Stimulated activated CD4-positive, alpha-beta T cell treated with anti-CD3 and anti-CD28 coated beads, Interleukin-4, amount 100 ng/mL, for 4 hours (primary cell): ENCODE measurements at regions not wholly inside any gene's neighbourhood (a gene's known extent, or its start where the extent isn't known, plus 50 kb on each side); places are given as distances from the start of the nearest gene placed in this dataset.
"Not testable (repeated sequence)": the region's sequence is repeated elsewhere in the genome, so short reads cannot be mapped to it uniquely, and the experiment has no call there.

ENCODE experiments used
- DNase-seq, 2 experiments: peaks; one replicate each; pipeline ENCODE4 v3.0.0-alpha.2; 2020

GRCh38 chr22:27068121-27068520, 410.7 kb downstream of the MIAT start:
- no peak for DNase-seq

- no peak for DNase-seq
Observed at GRCh38 chr22:27070594-27070993, 413.2 kb downstream of the MIAT start.

DNA sequence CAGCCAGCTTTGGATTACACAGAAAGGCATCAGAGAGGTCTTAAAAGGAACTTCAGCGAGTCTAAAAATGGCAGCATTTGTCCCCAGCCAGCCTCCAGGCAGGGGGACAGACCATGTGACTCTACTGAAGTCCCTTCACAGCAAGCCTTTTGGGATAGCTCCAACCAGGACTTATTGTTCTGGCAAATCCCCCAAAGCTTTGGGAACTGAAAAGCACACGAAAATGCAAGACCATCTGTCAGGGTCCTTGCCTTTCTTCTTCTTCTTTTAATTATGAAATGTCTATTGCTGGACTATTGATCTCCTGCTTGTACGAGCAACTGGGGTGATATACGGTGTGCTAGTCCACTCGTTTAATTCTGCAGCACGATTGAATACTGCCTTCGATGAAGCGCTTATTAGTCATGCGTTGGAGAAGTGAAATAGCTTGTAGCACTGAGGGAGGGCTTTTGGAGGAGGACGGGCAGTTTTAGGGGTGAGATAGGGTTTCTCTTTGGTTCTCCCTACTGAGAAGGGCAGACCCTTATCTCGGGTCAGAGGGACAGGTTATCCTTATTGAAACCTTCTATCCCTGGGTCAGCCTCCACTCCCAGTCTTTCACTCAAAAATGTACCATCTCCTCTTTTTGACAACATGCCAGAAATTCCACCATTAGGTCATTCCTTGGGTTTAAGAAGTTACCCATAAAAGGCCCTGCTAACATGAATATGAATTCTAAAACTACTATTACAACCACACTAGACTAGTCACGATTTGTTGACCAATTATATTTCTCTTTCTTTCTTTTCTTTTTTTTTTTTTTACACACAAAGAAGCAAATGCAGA, 416.4 kb downstream of the MIAT start:
- DNase-seq, result no peak

DNA sequence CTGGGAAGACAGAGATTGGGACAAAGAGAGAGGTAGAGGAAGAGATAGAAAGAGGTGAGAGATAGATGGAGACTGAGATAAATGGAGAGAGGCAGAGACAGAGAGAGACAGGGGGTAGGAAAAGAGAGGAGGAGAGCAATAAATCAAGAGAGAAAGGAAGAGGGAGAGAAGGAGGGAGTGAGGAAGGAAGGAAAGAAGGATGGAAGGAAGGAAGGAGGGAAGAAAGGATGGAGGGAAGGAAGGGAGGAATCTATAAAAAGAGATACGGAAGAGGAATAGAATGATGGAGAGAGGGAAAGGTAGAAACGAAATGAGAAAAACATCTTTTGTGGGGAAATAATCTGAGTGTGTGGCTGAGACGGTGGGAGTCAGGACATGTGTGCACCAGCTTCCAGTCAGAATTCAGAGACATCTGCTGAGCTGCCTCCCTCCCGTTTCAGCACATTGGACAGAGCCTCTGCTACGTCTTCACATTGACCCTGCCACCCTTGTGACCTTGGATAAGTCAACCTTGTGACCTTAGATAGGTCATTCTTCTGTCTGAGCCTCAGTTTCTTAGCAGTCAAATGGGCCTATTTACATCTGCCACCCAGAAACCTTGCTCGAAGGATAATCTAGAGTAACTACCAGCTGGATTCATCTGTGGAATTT, 417.8 kb downstream of the MIAT start:
- no peak for DNase-seq

DNA sequence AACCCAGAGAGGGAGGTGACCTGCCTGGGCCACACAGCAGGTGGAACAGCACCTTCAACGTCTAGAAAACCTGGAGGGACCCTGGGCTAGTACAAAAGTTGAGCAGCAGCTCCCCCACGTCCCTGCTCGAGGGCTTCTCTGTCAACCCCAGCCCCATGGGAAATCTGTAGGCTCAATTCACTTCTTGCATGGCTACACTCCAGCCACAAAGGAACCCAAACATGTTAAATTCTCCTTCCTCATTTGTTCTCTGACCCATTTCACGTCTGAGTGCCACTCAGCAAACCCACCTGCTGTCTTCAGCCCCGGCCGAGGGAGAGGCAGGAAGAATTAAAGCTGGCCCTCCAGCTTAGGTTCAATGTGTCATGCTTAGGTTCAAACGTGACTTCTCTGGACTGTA, 418.5 kb downstream of the MIAT start:
- DNase-seq, result no peak

GRCh38 chr22:27078064-27078463, 420.7 kb downstream of the MIAT start:
- DNase-seq, result not testable (repeated sequence)

DNA sequence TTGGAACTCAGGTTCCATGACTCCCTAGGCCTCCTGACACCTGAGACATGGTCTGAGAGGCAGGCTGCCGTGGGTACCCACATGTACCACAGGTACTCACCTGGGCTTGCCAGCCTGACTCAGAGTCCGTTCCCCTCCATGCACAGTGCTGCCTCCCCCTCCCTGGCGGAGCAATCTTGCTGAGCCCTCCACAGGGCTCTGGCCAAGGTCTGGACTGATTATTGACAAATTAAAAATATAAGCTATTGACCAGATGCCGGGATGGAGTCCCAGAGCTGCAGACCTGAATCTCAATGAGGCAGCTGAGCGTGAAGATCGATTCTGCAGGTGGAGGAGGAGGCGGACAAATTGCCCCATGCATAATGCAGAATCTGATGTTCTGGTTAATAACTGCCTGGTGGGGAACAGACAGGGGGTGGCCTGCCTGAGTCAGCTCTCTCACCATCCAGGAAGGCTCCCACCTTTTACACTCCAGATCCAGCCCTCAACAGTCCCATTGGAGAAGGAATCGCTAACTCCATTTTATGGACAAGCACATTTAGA, 422.7 kb downstream of the MIAT start:
- DNase-seq, result no peak

DNA sequence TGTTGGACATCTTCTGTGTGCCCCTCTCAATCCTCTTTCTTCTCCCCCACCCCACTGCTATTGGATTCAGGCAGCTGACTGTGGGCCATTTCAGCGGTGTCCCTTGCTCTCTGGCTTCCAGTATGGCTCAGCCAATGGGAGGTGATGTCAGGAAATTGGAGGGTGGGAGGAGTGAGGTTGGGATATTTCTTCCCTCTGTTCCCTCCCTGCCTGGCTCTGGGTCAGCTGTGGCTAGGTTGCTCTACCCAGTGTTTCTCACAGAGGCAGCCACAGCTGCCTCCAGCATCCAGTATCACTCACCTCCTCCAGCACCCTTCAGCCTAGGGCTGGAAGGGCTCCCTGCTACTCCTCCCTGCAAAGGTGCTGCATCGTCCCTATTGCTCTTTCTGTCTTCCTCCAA, 423.5 kb downstream of the MIAT start:
- DNase-seq, result no peak

DNA sequence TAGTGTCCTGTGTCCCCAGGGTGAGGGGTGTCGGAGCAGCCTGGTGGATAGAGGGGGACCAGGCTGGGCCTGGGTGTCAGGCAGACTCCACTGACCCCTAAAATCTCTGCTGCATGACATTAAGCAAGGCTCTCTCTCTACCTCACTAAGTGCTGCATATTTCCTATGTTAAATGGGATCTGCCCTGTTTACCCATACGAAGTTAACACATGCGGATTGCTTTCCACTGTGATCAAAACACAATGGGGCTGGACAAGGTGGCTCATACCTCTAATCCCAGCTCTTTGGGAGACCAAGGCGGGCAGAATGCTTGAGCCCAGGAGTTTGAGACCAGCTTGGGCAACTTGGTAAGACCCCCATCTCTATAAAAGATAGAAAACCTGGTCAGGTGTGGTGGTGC, 426.2 kb downstream of the MIAT start:
- no peak for DNase-seq

GRCh38 chr22:27084130-27084529, 426.7 kb downstream of the MIAT start:
- DNase-seq, result no peak

GRCh38 chr22:27086080-27087044, 429.0 kb downstream of the MIAT start:
- DNase-seq, result no peak

GRCh38 chr22:27087051-27087450, 429.7 kb downstream of the MIAT start:
- DNase-seq, result no peak

DNA sequence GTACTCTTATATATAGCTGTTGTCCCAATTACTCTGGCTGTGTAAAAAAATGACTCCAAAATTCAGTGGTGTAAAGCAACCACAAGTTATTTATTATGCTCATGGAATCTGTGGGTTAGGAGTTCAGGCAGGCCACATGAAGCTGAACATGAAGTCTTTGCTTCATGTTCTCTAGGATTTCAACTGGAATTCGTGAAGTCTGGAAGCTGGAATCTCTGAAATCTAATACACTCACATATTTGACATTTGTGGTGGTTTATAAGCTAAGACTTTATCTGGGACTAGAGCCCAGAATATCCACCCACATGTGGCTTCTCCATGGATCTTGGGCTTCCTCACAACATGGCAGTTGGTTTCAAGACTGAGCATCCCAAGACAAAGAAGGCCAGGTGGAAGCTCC, 430.6 kb downstream of the MIAT start:
- DNase-seq, result no peak

DNA sequence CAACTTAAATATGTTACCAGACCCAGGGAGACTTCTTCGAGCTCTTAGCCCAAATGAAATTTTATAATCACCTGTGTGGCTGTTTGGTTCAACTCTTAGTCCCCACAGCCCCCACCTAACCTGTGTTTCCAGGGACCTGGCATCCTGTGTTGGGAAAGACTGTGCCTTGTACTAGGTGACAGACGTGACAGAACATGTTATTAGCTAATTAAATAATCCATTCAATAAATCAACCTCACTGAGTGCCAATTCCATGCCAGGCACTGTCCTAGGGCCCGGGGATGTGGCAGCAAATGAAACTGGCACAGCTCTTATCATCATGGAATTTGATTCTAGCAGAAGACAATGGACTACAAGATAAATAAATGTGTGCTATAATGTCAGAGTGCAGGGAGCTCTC, 431.9 kb downstream of the MIAT start:
- DNase-seq, result no peak

DNA sequence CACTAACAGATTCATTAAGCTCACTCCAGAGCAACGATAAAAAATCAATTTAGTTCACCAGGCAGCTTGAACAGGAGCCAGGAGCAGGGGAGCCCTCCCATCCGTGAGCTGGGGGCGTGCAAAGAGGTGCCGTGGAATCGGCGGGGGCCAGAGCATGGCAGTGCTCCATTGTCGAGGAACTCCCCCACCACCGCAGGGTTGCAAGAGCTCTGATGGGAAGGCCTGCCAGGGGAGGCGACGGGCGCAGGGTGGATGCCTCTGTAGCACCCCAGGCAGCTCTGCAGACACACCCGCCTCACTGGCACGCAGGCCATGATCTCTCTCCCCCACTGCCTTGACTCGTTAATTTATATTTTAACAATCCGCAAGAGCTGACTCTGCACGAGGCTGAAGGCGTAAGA, 433.2 kb downstream of the MIAT start:
- no peak for DNase-seq

DNA sequence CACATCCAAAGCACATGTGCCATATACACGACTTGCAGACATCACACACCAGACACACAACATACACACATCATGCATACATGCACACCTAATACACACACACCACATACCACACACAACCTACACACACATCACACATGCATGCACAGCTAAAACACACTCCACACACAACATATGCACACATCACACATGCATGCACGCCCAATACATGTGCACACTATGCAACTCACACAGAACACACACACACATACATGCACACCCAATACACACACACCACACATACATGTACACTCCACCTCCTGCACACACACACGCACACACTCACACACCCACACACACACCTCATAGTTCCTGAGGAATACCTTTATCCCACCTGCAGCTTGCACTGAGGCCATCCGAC, 436.0 kb downstream of the MIAT start:
- no peak for DNase-seq

DNA sequence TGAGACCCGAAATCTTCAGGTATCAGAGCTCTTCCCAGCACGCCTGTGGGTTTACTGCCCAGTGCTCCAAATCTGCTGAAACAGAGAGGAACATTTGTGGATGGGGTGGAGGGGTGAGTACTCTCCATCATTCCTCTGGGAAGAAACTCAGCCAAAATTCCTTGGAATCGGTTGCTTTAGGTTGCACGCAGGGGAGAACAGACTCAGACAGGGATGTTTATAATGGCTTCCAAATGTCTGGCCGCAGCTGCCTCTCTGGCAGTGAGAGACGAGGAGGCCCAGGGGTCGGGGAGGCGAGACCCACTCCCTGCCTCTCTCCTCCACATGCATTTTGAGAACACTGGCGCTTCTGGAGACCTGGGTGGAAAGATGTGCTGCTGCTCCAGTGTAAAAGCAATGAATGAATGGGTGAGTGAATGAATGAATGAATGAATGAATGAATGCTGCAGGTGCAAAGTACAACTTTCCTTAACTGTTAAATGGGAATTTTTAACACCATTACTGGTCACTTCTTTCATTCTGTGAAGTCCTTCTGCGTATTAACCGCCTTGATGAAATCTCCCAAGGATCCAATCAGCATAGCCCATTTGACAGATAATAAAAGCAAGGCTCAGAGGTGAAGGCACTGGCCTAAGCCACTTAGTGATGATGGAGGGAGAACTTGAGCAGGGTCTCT, 437.4 kb downstream of the MIAT start:
- DNase-seq, result no peak

DNA sequence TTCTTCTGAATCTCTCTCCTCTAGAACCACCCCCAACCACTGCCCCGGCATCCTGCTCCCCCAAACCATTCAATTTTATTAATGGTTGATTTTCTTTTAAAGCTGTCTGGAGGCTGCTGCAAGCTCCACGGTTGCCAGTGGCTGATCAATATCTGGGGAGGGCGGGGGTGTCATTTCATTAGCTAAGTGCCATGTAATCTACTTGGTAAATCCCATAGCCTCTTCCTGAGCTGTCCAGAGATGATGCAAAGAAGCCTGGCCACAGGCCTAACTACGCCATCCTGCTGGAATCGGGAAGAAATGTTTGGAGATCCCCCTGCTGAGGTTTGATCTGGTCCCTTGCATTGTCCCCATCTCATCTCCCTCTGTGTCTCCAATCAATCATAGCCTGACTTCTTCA, 440.1 kb downstream of the MIAT start:
- DNase-seq, result no peak

GRCh38 chr22:27097933-27098332, 440.5 kb downstream of the MIAT start:
- DNase-seq, result no peak

DNA sequence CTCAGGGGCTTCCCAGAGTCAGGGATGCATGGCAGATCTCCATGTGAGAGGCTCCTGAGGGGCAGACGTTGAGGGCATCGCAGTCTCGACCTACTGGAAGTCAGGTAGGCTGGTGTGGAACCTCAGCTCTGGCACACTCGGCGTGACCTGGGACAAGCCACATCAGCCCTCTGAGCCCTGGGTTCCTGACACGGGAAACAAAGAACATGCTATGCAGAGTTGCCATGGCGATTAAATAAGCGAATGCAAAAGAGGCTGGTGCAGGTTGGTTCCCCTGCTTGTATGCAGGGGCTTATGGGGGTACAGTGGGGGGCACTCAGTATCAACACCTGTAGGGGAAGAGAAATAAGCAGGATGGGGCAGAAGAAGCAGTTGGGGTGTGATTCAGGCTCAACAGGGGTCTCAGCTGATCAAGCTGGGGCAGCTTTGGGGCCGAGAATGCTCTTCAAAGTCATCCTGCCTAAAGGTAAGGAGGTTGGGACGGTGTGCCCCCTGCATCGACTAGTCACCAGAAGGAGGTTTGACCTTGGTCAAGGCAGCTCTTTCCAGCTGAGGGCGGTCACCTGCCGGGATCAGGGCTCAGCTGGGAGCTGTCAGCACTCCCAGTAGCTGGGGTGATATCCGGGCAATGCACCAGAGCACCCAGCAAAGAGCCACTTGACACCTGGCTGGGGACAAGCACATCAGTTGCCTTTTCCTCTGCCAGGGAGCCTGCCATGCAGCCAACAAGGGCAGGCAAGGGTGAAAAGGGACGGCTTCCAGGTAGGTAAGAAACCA, 442.7 kb downstream of the MIAT start:
- DNase-seq, result no peak

DNA sequence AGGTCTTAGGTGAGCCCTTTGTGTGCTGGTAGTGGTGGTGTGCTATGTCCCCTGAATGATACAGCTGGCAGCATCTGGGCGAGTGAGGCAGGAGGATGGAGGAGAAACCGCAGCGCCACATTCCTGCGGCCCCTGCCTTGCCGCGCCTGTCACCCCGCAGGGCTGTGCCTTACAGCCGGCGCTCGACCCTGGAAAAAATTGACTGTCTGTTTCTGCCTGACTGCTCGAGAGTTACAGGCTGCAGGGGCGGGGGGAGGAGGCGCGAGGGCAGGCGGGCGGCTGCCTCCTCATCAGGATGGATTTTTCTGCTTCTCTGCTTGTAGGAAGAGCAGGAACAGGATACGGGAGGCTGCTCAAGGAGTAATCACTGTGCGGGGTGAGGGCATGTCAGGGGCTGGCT, 443.4 kb downstream of the MIAT start:
- no peak for DNase-seq

DNA sequence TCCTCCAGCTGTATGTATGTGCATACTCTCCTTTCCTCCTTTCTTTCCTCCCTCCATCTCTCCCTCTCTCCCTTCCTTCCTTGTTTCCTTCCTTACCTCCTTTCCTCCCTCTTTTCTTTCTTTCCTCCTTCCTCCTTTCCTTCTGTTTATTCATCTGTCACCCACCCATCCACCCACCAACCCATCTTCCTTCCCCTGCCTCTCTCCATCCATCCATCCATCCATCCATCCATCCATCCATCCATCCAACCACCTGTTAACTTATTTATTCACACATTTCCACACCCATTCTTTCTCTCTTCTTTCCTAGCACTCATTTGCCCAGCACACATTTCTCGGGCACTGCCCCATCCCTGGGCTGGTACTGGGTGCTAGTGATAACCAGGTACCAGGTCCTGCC, 443.9 kb downstream of the MIAT start:
- no peak for DNase-seq
